ENCODE measurements at regions not wholly inside any gene's neighbourhood (a gene's known extent, or its start where the extent isn't known, plus 50 kb on each side); places are given as distances from the start of the nearest gene placed in this dataset.
"Not testable (repeated sequence)": the region's sequence is repeated elsewhere in the genome, so short reads cannot be mapped to it uniquely, and the experiment has no call there.

GRCh38 chr3:107150675-107151074 is 226.6 kb upstream of the CCDC54 start:
- Histone ChIP-seq H3K4me3 (ENCODE audit: insufficient read depth, low read depth, low read length) (no peak overlapping the region), H3K36me3 (replicated peaks; ENCODE audit: control insufficient read depth, insufficient read depth, low read length) (no peaks in the 10 kb centered on the region), H3K27me3 (ENCODE audit: control insufficient read depth, insufficient read depth, low read length) (no peaks in the 10 kb centered on the region)
- no peak for DNase-seq

- H3K36me3 ChIP-seq (replicated peaks; ENCODE audit: control insufficient read depth, insufficient read depth, low read length) = no peaks in the 10 kb centered on the region
- DNase-seq = no peak
- no peak overlapping the region for H3K4me3 ChIP-seq (ENCODE audit: insufficient read depth, low read depth, low read length)
- H3K27me3 ChIP-seq (ENCODE audit: control insufficient read depth, insufficient read depth, low read length) = no peaks in the 10 kb centered on the region
Measured at GRCh38 chr3:107153981-107154380, 223.3 kb upstream of the CCDC54 start.

GRCh38 chr3:107172411-107172810 is 204.8 kb upstream of the CCDC54 start:
- Histone ChIP-seq H3K27me3 (ENCODE audit: control insufficient read depth, insufficient read depth, low read length) (no peaks in the 10 kb centered on the region), H3K36me3 (replicated peaks; ENCODE audit: control insufficient read depth, insufficient read depth, low read length) (no peaks in the 10 kb centered on the region), H3K4me3 (ENCODE audit: insufficient read depth, low read depth, low read length) (no peak overlapping the region)
- DNase-seq = no peak

- no peaks in the 10 kb centered on the region for H3K36me3 ChIP-seq (replicated peaks; ENCODE audit: control insufficient read depth, insufficient read depth, low read length)
- no peak for DNase-seq
- no peaks in the 10 kb centered on the region for H3K27me3 ChIP-seq (ENCODE audit: control insufficient read depth, insufficient read depth, low read length)
- H3K4me3 ChIP-seq (ENCODE audit: insufficient read depth, low read depth, low read length) = no peak overlapping the region
Measured at GRCh38 chr3:107184375-107184774, 192.9 kb upstream of the CCDC54 start.

- no peak for DNase-seq
- H3K4me3 ChIP-seq (ENCODE audit: insufficient read depth, low read depth, low read length) = no peak overlapping the region
- H3K36me3 ChIP-seq (replicated peaks; ENCODE audit: control insufficient read depth, insufficient read depth, low read length) = no peaks in the 10 kb centered on the region
- no peaks in the 10 kb centered on the region for H3K27me3 ChIP-seq (ENCODE audit: control insufficient read depth, insufficient read depth, low read length)
Measured at GRCh38 chr3:107188262-107188661, 189.0 kb upstream of the CCDC54 start.

GRCh38 chr3:107189158-107189791 is 188.0 kb upstream of the CCDC54 start:
- H3K27me3 ChIP-seq (ENCODE audit: control insufficient read depth, insufficient read depth, low read length) = no peaks in the 10 kb centered on the region
- H3K36me3 ChIP-seq (replicated peaks; ENCODE audit: control insufficient read depth, insufficient read depth, low read length) = no peaks in the 10 kb centered on the region
- no peak for DNase-seq
- no peak overlapping the region for H3K4me3 ChIP-seq (ENCODE audit: insufficient read depth, low read depth, low read length)

- Histone ChIP-seq H3K27me3 (ENCODE audit: control insufficient read depth, insufficient read depth, low read length) (no peaks in the 10 kb centered on the region), H3K36me3 (replicated peaks; ENCODE audit: control insufficient read depth, insufficient read depth, low read length) (no peaks in the 10 kb centered on the region), H3K4me3 (ENCODE audit: insufficient read depth, low read depth, low read length) (no peak overlapping the region)
- DNase-seq = no peak
Measured at GRCh38 chr3:107193116-107193515, 184.1 kb upstream of the CCDC54 start.

GRCh38 chr3:107198581-107199181 is 178.6 kb upstream of the CCDC54 start:
- H3K36me3 ChIP-seq (replicated peaks; ENCODE audit: control insufficient read depth, insufficient read depth, low read length) = no peaks in the 10 kb centered on the region
- H3K4me3 ChIP-seq (ENCODE audit: insufficient read depth, low read depth, low read length) = no peak overlapping the region
- DNase-seq = no peak
- no peaks in the 10 kb centered on the region for H3K27me3 ChIP-seq (ENCODE audit: control insufficient read depth, insufficient read depth, low read length)

- DNase-seq = no peak
Measured at GRCh38 chr3:107201146-107201545, 176.1 kb upstream of the CCDC54 start.

GRCh38 chr3:107202885-107203284 is 174.4 kb upstream of the CCDC54 start:
- not testable (repeated sequence) for H3K27me3 ChIP-seq (ENCODE audit: control insufficient read depth, insufficient read depth, low read length); H3K4me3 ChIP-seq (ENCODE audit: insufficient read depth, low read depth, low read length); DNase-seq; H3K36me3 ChIP-seq (replicated peaks; ENCODE audit: control insufficient read depth, insufficient read depth, low read length)

More at GRCh38 chr3:107201146-107201545, 176.1 kb upstream of the CCDC54 start:
- Histone ChIP-seq H3K27me3 (ENCODE audit: control insufficient read depth, insufficient read depth, low read length) (no peaks in the 10 kb centered on the region), H3K4me3 (ENCODE audit: insufficient read depth, low read depth, low read length) (no peak overlapping the region), H3K36me3 (replicated peaks; ENCODE audit: control insufficient read depth, insufficient read depth, low read length) (no peaks in the 10 kb centered on the region)

- Histone ChIP-seq H3K27me3 (ENCODE audit: control insufficient read depth, insufficient read depth, low read length) (no peaks in the 10 kb centered on the region), H3K36me3 (replicated peaks; ENCODE audit: control insufficient read depth, insufficient read depth, low read length) (no peaks in the 10 kb centered on the region), H3K4me3 (ENCODE audit: insufficient read depth, low read depth, low read length) (no peak overlapping the region)
- no peak for DNase-seq
Measured at GRCh38 chr3:107204121-107204520, 173.1 kb upstream of the CCDC54 start.

GRCh38 chr3:107205358-107205757 is 171.9 kb upstream of the CCDC54 start:
- Histone ChIP-seq H3K36me3 (replicated peaks; ENCODE audit: control insufficient read depth, insufficient read depth, low read length) (no peaks in the 10 kb centered on the region), H3K27me3 (ENCODE audit: control insufficient read depth, insufficient read depth, low read length) (no peaks in the 10 kb centered on the region), H3K4me3 (ENCODE audit: insufficient read depth, low read depth, low read length) (no peak overlapping the region)
- no peak for DNase-seq

GRCh38 chr3:107206141-107206540 is 171.1 kb upstream of the CCDC54 start:
- no peaks in the 10 kb centered on the region for H3K36me3 ChIP-seq (replicated peaks; ENCODE audit: control insufficient read depth, insufficient read depth, low read length)
- DNase-seq = peak; percentile 30
- H3K27me3 ChIP-seq (ENCODE audit: control insufficient read depth, insufficient read depth, low read length) = no peaks in the 10 kb centered on the region
- H3K4me3 ChIP-seq (ENCODE audit: insufficient read depth, low read depth, low read length) = no peak overlapping the region

- DNase-seq = no peak
- no peak overlapping the region for H3K4me3 ChIP-seq (ENCODE audit: insufficient read depth, low read depth, low read length)
- no peaks in the 10 kb centered on the region for H3K36me3 ChIP-seq (replicated peaks; ENCODE audit: control insufficient read depth, insufficient read depth, low read length)
Measured at GRCh38 chr3:107206945-107207344, 170.3 kb upstream of the CCDC54 start.

GRCh38 chr3:107208100-107208499 is 169.1 kb upstream of the CCDC54 start:
- H3K27me3 ChIP-seq (ENCODE audit: control insufficient read depth, insufficient read depth, low read length) = no peaks in the 10 kb centered on the region
- no peak for DNase-seq
- no peaks in the 10 kb centered on the region for H3K36me3 ChIP-seq (replicated peaks; ENCODE audit: control insufficient read depth, insufficient read depth, low read length)
- H3K4me3 ChIP-seq (ENCODE audit: insufficient read depth, low read depth, low read length) = no peak overlapping the region

More at GRCh38 chr3:107206945-107207344, 170.3 kb upstream of the CCDC54 start:
- no peaks in the 10 kb centered on the region for H3K27me3 ChIP-seq (ENCODE audit: control insufficient read depth, insufficient read depth, low read length)
